ENCODE measurements at regions not wholly inside any gene's neighbourhood (a gene's known extent, or its start where the extent isn't known, plus 50 kb on each side); places are given as distances from the start of the nearest gene placed in this dataset.

- TF ChIP-seq CTCF (IDR thresholded peaks at IDR 0.05 in 8 of 11, conservative IDR thresholded peaks at IDR 0.05 in 3 of 11) (no peak), POLR2AphosphoS5 (IDR thresholded peaks at IDR 0.05) (no peak)
These were observed 396.6 kb upstream of the NBEA start for GRCh38 chr13:34545461-34545860.

Data from spleen (tissue), 7 donors.